ENCODE measurements at regions not wholly inside any gene's neighbourhood (a gene's known extent, or its start where the extent isn't known, plus 50 kb on each side); places are given as distances from the start of the nearest gene placed in this dataset.

DNA sequence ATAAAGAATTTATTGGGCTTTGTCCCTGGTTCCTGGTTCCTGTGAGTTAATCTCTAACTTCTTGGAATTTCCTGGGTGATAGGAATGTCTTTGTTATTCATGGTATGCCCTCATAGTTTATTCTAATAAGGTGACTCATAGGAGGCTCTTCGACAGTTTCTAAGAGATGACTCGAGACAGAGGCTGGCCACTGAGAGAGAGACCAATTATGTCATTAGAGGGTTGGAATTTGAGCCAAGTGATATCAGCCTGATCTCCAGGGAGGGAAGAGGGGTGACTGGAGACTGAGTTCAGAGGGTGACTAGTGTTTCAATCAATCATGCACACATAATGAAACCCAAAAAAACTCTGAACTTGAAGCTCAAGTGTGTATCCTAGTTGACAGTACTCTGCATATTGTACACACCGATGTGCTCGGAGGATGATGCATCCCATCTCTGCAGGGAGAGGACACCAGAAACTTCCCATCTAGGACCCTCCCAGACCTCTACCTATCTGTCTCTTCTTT lies 185.7 kb downstream of the MTCL1 start:
- no peak overlapping the region for H3K27ac ChIP-seq
- intact Hi-C loops (cut with DNase I; ENCODE audit: low total_unique reads): no loop called here

DNA sequence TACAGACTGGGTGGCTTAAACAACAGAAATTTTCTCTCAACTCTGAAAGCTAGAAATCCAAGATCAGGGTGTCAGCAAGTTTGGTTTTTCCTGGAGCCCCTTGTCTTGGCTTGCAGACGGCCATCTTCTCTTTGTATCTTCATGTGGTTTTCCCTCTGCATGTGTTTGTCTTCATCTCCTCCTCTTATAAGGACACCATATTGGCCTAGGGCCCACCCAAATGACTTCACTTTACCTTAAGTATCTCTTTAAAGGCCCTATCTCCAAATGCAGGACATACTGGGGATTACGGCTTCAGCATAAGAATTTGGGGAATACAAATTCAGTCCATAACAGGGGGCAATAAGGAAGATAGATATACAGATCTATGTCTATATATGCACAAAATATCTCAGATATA lies 187.9 kb downstream of the MTCL1 start:
- intact Hi-C loops (cut with DNase I; ENCODE audit: low total_unique reads): no loop called here
- TF ChIP-seq EP300 (IDR thresholded peaks at IDR 0.05; ENCODE audit: low read depth) (no peak), POLR2A (IDR thresholded peaks at IDR 0.05) (no peak), POLR2AphosphoS5 (IDR thresholded peaks at IDR 0.05) (no peak)
- TF ChIP-seq, protein P1, sequence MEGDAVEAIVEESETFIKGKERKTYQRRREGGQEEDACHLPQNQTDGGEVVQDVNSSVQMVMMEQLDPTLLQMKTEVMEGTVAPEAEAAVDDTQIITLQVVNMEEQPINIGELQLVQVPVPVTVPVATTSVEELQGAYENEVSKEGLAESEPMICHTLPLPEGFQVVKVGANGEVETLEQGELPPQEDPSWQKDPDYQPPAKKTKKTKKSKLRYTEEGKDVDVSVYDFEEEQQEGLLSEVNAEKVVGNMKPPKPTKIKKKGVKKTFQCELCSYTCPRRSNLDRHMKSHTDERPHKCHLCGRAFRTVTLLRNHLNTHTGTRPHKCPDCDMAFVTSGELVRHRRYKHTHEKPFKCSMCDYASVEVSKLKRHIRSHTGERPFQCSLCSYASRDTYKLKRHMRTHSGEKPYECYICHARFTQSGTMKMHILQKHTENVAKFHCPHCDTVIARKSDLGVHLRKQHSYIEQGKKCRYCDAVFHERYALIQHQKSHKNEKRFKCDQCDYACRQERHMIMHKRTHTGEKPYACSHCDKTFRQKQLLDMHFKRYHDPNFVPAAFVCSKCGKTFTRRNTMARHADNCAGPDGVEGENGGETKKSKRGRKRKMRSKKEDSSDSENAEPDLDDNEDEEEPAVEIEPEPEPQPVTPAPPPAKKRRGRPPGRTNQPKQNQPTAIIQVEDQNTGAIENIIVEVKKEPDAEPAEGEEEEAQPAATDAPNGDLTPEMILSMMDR (IDR thresholded peaks at IDR 0.05): no peak
- peaks cover 0 to 7% (median 3%) of the 10 kb centered on the region in 4 donors for H3K4me1 ChIP-seq
- no peaks in the 10 kb centered on the region for H3K36me3 ChIP-seq
- no peak overlapping the region for H3K4me3 ChIP-seq
- H3K27me3 ChIP-seq: no peaks in the 10 kb centered on the region
- in situ Hi-C loops (cut with MboI; ENCODE audit: low pct_ligation_motif_present in 1 of 4, low pct_unique_long_range_greater_than_20kb in 1 of 4, low sequenced_read_pairs in 3 of 4): no loop called here
- no peak for DNase-seq
- WGBS, 2 donors (ENCODE audit: low coverage in 1 of 2): 93 to 100% methylated on average over 2 of the region's 2 CpGs
- H3K9me3 ChIP-seq: no peaks in the 10 kb centered on the region
- H3K27ac ChIP-seq: no peak overlapping the region

More for the DNA sequence above, 185.7 kb downstream of the MTCL1 start:
- WGBS, 2 donors (ENCODE audit: low coverage in 1 of 2): 0 to 41% methylated on average over 2 to 4 of the region's 4 CpGs
- no peaks in the 10 kb centered on the region for H3K36me3 ChIP-seq
- no peak for TF ChIP-seq POLR2AphosphoS5 (IDR thresholded peaks at IDR 0.05)
- no peak for TF ChIP-seq POLR2A (IDR thresholded peaks at IDR 0.05)
- no peaks in the 10 kb centered on the region for H3K27me3 ChIP-seq
- peaks cover 0 to 7% (median 3%) of the 10 kb centered on the region in 4 donors for H3K4me1 ChIP-seq
- no peaks in the 10 kb centered on the region for H3K9me3 ChIP-seq
- in situ Hi-C loops (cut with MboI; ENCODE audit: low pct_ligation_motif_present in 1 of 4, low pct_unique_long_range_greater_than_20kb in 1 of 4, low sequenced_read_pairs in 3 of 4): no loop called here
- DNase-seq: no peak
- no peak overlapping the region for H3K4me3 ChIP-seq

DNA sequence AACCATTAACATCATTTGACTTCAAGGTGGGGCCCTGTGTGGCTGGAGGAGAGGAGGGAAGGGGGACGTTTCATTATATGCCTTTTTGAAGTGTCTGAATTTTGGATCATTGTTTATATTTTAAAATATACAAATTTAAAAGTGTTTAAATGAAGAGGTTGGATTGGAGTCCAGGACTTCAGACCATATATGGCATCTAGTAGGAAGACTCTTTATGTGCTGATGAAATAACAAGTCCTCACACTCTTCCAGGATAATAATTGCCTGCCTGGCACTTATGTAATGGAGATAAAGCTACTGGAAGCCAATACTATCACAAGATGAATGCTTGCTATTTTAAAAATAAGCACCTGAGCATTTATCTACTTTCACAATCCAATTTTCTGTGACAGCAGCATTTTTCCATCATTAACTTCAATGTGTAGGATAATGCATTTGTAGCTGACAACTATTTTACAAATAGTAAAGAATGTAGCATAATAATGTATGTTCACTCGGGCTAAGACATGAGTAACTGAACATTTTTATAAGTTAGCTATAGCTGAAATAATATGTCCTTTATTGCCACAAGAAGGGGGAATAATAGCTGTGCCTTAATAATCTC lies 188.4 kb downstream of the MTCL1 start:
- intact Hi-C loops (cut with DNase I; ENCODE audit: low total_unique reads): no loop called here
- H3K4me3 ChIP-seq: no peak overlapping the region
- in situ Hi-C loops (cut with MboI; ENCODE audit: low pct_ligation_motif_present in 1 of 4, low pct_unique_long_range_greater_than_20kb in 1 of 4, low sequenced_read_pairs in 3 of 4): no loop called here
- no peaks in the 10 kb centered on the region for H3K9me3 ChIP-seq
- WGBS, 2 donors (ENCODE audit: low coverage in 1 of 2): 56 to 60% methylated on average over 2 of the region's 2 CpGs
- DNase-seq: no peak
- H3K27ac ChIP-seq: no peak overlapping the region
- TF ChIP-seq EP300 (IDR thresholded peaks at IDR 0.05; ENCODE audit: low read depth): no peak
- TF ChIP-seq POLR2A (IDR thresholded peaks at IDR 0.05): no peak
- TF ChIP-seq, protein P1 (IDR thresholded peaks at IDR 0.05): no peak
- TF ChIP-seq POLR2AphosphoS5 (IDR thresholded peaks at IDR 0.05): no peak
- no peaks in the 10 kb centered on the region for H3K27me3 ChIP-seq
- no peaks in the 10 kb centered on the region for H3K36me3 ChIP-seq
- peaks cover 0 to 7% (median 3%) of the 10 kb centered on the region in 4 donors for H3K4me1 ChIP-seq

DNA sequence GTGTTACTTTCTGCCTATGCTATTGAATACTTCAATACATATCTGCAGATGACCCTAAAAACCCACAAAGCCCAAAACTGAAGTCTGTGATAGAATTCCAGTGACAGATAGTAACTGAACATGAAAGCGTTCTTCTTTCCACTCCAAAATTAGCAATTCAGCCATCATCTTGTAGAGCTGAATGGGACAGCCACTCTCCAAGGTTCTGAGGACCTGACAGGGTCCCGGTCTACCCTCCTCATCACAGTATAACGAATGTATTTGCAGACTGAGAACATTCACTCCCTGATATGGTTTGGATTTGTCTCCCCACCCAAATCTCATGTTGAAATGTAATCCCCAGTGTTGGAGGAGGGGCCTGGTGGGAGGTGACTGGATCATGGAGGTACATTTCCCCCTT lies 189.5 kb downstream of the MTCL1 start:
- intact Hi-C loops (cut with DNase I; ENCODE audit: low total_unique reads): no loop called here
- in situ Hi-C loops (cut with MboI; ENCODE audit: low pct_ligation_motif_present in 1 of 4, low pct_unique_long_range_greater_than_20kb in 1 of 4, low sequenced_read_pairs in 3 of 4): no loop called here

More for the DNA sequence above, 189.5 kb downstream of the MTCL1 start:
- no peak for DNase-seq
- WGBS, 2 donors (ENCODE audit: low coverage in 1 of 2): 84 to 100% methylated on average over 2 to 3 of the region's 3 CpGs
- Histone ChIP-seq H3K9me3 (no peaks in the 10 kb centered on the region), H3K4me3 (no peak overlapping the region), H3K4me1 (peaks cover 0 to 7% (median 3%) of the 10 kb centered on the region in 4 donors), H3K27me3 (no peaks in the 10 kb centered on the region), H3K27ac (no peak overlapping the region), H3K36me3 (no peaks in the 10 kb centered on the region)
- TF ChIP-seq, protein P1 (IDR thresholded peaks at IDR 0.05): no peak
- TF ChIP-seq EP300 (IDR thresholded peaks at IDR 0.05; ENCODE audit: low read depth) (no peak), POLR2AphosphoS5 (IDR thresholded peaks at IDR 0.05) (no peak), POLR2A (IDR thresholded peaks at IDR 0.05) (no peak)

Data from transverse colon (tissue), 4 donors.